B cell (primary cell): ENCODE measurements at regions not wholly inside any gene's neighbourhood (a gene's known extent, or its start where the extent isn't known, plus 50 kb on each side); places are given as distances from the start of the nearest gene placed in this dataset.

Source experiments
- EZH2 ChIP-seq: IDR thresholded peaks from 2 replicates; pipeline ENCODE4 v1.6.1; 2012; ENCODE audit warnings: borderline replicate concordance, low read depth, mild to moderate bottlenecking, moderate library complexity, low read length; ENCODE audit not compliant: insufficient read depth, poor library complexity, severe bottlenecking
- TF ChIP-seq, protein P1 (sequence below): fragments of 200-600 bp; IDR thresholded peaks from one replicate; pipeline ENCODE4 v1.8.0; 2022; ENCODE audit warnings: antibody characterized with exemption, mild to moderate bottlenecking

DNA sequence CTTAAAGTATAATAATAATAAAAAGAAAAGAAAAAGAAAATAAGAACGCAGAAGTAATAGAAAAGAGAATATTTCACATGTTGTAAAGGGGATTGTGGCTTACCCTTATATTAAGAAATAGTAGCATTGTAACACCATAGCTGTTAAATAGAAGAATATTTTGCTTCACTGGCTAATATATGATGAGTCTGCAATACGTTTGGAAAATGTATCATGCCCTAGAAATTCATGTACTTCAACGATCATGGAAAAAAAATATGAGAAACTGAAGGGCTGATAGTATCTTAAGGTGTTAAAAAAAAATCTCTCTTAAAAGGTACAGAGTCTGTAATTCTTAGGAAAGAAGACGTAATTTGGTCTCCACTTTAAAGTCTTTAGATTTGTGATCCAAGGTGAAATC, 1390.5 kb upstream of the ADGRL2 start:
- TF ChIP-seq EZH2, result no peak
- TF ChIP-seq, protein P1, sequence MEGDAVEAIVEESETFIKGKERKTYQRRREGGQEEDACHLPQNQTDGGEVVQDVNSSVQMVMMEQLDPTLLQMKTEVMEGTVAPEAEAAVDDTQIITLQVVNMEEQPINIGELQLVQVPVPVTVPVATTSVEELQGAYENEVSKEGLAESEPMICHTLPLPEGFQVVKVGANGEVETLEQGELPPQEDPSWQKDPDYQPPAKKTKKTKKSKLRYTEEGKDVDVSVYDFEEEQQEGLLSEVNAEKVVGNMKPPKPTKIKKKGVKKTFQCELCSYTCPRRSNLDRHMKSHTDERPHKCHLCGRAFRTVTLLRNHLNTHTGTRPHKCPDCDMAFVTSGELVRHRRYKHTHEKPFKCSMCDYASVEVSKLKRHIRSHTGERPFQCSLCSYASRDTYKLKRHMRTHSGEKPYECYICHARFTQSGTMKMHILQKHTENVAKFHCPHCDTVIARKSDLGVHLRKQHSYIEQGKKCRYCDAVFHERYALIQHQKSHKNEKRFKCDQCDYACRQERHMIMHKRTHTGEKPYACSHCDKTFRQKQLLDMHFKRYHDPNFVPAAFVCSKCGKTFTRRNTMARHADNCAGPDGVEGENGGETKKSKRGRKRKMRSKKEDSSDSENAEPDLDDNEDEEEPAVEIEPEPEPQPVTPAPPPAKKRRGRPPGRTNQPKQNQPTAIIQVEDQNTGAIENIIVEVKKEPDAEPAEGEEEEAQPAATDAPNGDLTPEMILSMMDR, result no peak
